ENCODE measurements at regions not wholly inside any gene's neighbourhood (a gene's known extent, or its start where the extent isn't known, plus 50 kb on each side); places are given as distances from the start of the nearest gene placed in this dataset.

- TF ChIP-seq CTCF (IDR thresholded peaks at IDR 0.05; ENCODE audit: insufficient read depth, low read length, poor library complexity, severe bottlenecking), result no peak
- TF ChIP-seq EZH2phosphoT487 (conservative IDR thresholded peaks at IDR 0.05; ENCODE audit: low read length), result no peak
These were observed 929.6 kb upstream of the WWC1 start for GRCh38 chr5:167361795-167362194.

Data from SU-DHL-6 (cell line).